Skeletal muscle tissue (tissue), 3 donors: ENCODE measurements at regions not wholly inside any gene's neighbourhood (a gene's known extent, or its start where the extent isn't known, plus 50 kb on each side); places are given as distances from the start of the nearest gene placed in this dataset.

Source experiments
- H3K27ac ChIP-seq: one replicate; pipeline ENCODE4 v1.7.0; 2013; ENCODE audit warnings: mild to moderate bottlenecking, low read depth, low read length, inconsistent platforms
- H3K27me3 ChIP-seq, 3 donors: one replicate each; pipeline ENCODE4 v1.7.0; 2013; ENCODE audit warnings: low read length in 3 of 3; ENCODE audit not compliant: control insufficient read depth in 3 of 3, insufficient read depth in 3 of 3
- H3K36me3 ChIP-seq, 3 donors: one replicate each; pipeline ENCODE4 v1.7.0; 2013; ENCODE audit warnings: low read length in 3 of 3; ENCODE audit not compliant: control insufficient read depth in 3 of 3, insufficient read depth in 3 of 3
- H3K4me1 ChIP-seq, 3 donors: one replicate each; pipeline ENCODE4 v1.7.0; 2013; ENCODE audit warnings: low read length in 3 of 3, mild to moderate bottlenecking in 3 of 3; ENCODE audit not compliant: control insufficient read depth in 3 of 3, insufficient read depth in 3 of 3
- H3K4me3 ChIP-seq, 3 donors: one replicate each; pipeline ENCODE4 v1.7.0; 2013; ENCODE audit warnings: low read length in 3 of 3
- H3K9ac ChIP-seq, 3 donors: one replicate each; pipeline ENCODE4 v1.7.0; 2013; ENCODE audit warnings: low read length in 3 of 3, mild to moderate bottlenecking in 3 of 3, moderate library complexity in 2 of 3, low read depth in 1 of 3
- H3K9me3 ChIP-seq, 3 donors: one replicate each; pipeline ENCODE4 v1.7.0; 2013; ENCODE audit warnings: low read length in 3 of 3; ENCODE audit not compliant: control insufficient read depth in 3 of 3
- donor health status: Osteomylitis.

DNA sequence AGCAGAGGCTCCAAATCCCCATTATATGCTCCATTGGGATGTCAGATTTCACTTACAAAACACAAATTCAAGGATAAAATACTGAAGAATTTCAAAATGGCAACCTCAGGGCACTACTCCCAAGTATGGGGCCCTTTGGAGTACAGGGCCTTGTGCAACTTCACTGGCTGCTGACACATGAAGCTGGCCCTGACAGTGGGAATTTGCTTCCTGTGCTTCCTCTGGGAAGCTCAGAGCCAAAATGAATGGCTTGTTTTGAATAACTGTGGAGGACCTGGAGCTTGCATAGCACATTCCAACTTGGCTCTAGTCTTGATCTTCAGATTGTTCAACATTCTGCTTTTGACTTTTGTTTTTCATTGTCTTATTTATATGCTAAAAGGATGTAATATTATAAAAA, 52.3 kb upstream of the HNF1B start:
- peaks cover 0 to 15% (median 4%) of the 10 kb centered on the region in 3 donors for H3K27me3 ChIP-seq
- no peak overlapping the region for H3K9ac ChIP-seq
- H3K9me3 ChIP-seq, result no peaks in the 10 kb centered on the region
- H3K27ac ChIP-seq, result no peak overlapping the region
- no peaks in the 10 kb centered on the region for H3K4me1 ChIP-seq
- H3K36me3 ChIP-seq, result no peaks in the 10 kb centered on the region
- H3K4me3 ChIP-seq, result no peak overlapping the region

DNA sequence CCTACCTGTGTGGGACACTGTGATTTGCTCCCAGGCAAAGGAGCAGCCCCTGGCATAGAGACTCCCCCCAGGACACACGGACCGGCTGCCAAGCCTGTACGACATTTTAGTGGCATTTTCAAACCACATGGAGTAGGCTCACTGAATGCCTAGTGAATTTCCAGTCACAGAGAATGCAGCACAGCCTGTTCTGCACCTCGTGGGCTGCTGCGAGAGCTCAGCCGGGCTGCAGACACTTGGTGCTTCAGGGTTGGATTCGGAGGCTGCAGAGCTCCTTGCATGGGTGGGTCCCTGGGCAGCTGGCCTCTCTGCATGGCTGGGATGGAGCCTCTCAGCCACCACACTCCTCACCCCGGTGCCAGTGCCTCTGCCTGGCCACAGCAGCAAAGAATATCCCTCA, 51.2 kb upstream of the HNF1B start:
- Histone ChIP-seq H3K36me3 (no peaks in the 10 kb centered on the region), H3K9me3 (no peaks in the 10 kb centered on the region), H3K27ac (no peak overlapping the region), H3K9ac (no peak overlapping the region), H3K4me3 (no peak overlapping the region), H3K4me1 (no peaks in the 10 kb centered on the region), H3K27me3 (peaks cover 10 to 22% (median 14%) of the 10 kb centered on the region in 3 donors)
